ENCODE measurements at regions not wholly inside any gene's neighbourhood (a gene's known extent, or its start where the extent isn't known, plus 50 kb on each side); places are given as distances from the start of the nearest gene placed in this dataset.

DNA sequence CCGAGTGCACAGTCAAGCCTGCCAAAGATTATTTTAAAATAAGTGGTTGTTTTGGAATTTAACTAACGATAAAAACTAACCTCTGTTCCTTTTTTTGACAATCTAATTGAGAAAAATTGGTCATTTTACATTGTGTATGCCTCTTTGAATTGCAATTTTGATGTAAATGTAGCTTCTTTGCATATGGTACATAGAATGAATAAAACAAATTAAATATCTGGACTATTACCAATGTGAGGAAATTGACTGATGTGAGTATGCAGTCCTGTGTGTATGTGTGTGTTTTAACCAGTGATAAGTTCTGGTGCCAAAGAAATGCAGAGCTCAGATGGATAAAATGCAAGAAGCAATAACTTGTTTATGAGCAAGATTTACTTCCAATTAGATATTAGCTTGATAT lies 281.3 kb upstream of the ZP4 start:
- no peak for FAIRE-seq
- DNase-seq (ENCODE audit: insufficient read length, low spot score) = no peak

DNA sequence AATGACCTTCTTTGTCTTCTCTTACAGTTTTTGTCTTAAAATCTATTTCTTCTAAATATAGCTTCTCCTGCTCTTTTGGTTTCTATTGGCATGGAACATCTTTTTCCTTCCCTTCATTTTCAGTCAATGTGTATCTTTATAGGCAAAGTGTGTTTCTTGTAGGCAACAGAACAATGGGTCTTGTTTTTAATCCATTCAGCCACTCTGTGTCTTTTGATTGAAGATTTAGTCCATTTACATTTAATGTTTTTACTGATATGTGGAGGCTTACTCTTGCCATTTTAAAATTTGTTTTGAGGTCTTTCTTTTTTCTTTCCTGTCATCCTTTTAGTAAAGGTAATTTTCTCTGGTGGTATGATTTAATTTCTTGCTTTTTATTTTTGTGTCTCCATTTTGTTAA lies 271.2 kb upstream of the ZP4 start:
- DNase-seq (ENCODE audit: insufficient read length, low spot score) (no peak), FAIRE-seq (no peak)

DNA sequence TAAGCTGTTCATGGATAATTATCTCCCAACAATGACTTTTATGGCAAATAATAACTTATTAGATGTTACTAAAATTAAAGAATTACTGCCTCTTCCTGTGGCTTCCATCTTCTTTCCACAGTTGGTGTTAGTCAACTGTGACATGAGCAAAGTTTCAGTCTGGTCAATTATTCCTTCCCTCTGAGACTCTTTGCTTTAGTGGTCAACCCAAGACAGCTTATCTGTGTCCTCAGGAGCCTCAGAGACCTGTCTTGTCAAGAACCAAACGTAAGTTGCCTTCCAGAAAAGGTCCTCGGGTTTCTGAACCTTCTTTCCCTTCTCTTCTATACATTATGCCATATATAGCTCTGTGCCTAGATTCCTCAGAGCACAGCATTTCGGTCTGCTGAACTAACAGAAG lies 263.2 kb upstream of the ZP4 start:
- FAIRE-seq (no peak), DNase-seq (ENCODE audit: insufficient read length, low spot score) (no peak)

DNA sequence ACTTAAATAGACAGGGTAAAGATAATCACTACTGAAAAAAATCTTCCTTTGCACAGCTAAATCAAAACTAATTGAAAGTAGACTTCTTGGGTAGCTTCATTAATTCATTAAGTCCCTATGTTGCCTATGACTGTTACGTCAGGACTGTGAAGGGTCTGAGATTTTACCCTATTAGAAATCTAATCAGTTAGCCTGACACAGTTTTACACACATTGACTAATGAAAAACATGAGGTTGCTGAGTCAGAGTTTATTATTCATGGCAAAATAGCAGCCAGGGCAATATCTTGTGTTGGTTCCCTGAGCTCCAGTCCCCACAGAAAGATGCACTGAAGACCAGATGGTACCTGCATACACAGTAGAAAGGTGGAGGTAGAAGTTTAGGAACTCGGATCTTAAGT lies 262.5 kb upstream of the ZP4 start:
- FAIRE-seq (no peak), DNase-seq (ENCODE audit: insufficient read length, low spot score) (no peak)

DNA sequence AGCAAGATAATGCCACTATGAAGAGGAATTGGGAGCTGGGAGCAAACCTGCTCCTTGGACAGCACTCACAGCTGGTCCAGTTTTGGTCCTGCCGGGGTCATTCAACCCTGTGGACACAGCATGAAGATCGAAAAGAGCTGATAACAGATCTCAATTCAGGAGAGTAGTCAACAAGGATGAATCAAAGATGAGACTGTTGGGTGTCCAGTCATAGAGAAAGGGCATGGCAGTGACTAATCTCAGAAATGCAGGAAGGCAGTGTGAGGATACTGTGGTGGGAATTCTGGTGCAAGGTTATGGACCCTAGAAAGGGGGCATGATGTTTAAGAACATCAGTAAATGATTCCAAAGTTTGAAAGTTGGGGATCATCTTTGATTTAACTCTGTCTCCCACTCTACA lies 261.4 kb upstream of the ZP4 start:
- DNase-seq (ENCODE audit: insufficient read length, low spot score) (no peak), FAIRE-seq (no peak)

DNA sequence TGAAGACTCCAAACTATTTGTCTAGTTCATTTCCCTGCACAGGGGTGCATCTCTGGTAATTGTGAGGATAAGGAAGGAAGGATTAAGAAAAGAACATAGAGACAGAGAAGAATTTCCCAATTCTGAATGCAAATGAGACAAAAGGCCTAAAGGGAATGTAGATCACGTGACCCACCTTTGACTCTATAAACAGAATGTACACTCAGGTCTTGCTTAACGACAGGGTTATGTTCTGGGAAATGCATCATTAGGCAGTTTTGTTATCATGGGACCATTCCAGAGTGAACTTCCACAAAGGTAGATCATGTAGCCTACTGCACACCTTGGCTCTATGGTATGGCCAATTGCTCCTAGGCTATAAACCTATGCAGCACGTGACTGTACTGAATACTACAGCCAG lies 252.3 kb upstream of the ZP4 start:
- no peak for FAIRE-seq
- no peak for DNase-seq (ENCODE audit: insufficient read length, low spot score)

DNA sequence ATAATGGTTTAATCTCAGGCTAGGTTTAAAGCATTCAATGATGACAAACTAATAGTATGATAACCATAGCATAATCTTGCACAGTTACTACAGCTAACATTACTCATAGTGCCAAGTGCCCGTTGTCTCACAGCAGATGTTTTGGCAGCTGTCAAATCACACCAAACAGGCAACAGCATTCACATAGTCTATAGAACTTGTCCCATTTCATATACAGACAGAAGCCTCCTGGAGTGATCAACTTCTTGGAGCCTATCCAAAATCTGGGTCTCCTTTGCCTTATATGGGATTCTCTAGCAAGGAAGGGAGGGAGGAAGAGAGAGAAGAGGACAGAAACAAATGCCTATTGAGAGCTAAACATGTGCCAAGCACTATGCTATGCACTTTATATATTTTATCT lies 250.6 kb upstream of the ZP4 start:
- DNase-seq (ENCODE audit: insufficient read length, low spot score) (no peak), FAIRE-seq (no peak)

DNA sequence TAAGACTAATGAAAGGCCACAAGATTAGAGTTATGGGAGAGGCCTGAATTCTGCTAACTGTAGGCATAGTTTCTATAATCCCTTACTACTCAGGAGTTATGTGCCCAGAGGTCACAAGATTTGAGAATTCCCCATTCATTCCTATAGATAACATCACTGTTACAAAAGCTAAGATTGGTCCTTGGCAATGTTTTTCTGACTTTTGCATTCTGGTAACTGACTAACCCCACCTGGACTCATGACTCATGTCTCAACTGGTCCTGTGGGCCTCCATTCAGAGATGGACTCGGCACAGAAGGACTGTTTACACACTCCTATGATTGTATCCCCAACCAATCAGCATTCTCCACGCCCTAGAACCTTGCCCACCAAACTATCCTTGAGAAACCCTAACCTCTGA lies 249.0 kb upstream of the ZP4 start:
- DNase-seq (ENCODE audit: insufficient read length, low spot score) (no peak), FAIRE-seq (no peak)

DNA sequence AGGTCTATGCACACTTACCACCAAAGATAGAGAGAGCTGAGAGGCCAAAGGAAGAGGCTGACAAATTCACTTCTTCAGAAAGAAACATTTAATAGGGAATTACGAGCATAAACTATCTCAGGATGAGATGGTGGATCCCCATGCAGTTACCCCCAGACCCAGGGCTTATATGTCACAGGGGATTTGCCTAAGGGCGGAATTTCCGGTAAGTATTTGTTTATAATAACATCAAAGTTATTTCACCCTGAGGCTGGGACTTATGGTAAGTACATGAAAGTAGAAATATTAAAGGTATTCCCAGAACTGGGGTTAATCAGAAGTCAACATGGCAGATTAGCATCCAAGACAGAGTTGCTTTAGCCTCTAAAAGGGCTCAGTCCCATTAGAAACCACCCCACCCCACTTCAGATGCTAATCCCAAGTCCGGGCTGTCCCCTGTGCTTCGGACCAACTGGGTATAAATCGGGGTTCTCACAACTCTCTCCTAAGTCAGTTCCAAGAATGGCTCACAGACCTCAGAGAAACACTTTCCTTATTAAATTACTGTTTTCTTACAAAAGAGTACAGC lies 247.4 kb upstream of the ZP4 start:
- FAIRE-seq (no peak), DNase-seq (ENCODE audit: insufficient read length, low spot score) (no peak)

DNA sequence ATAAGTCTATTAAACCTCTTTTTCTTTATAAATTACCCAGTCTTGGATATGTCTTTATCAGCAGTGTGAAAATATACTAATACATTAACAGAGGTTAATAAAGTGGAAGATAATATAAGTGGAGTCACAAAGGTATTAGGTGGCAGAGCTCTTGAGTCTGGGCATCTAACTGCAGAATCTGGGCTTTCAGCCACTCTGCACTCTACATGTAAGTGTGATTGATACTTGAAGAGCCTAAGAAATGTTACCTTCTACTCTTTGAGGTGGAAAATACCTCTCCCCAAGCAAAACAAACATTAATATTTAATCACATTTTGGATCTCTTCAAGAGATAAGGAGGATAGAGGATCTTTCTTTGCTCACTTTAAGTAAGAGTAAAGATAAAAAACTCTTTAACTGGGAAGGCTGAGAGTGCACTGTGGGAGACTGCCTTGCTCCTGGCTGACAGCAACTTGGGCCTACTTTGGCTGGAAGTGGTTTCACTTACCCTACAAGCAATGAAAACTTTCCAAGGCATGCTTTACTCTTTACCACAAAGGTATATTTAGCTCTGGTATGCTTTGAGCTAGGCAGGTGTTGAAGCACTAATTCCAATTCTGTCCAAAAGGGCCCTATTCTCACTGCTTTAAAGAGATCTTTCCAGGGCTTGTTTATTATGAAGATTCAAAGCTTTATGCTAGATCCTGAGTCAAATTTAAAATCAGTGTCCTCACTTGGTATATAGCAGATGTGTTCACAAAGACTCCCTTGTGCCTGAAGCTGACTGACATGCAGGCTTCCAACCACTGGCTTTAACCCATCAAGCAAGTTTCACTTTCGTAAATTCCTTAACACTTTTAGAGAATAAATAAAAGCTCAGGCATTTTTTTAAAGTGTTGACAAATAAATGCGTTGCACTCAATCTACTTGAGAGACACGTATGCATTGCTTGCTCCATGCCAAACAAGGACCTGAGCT lies 245.3 kb upstream of the ZP4 start:
- DNase-seq (ENCODE audit: insufficient read length, low spot score) (no peak), FAIRE-seq (no peak)

DNA sequence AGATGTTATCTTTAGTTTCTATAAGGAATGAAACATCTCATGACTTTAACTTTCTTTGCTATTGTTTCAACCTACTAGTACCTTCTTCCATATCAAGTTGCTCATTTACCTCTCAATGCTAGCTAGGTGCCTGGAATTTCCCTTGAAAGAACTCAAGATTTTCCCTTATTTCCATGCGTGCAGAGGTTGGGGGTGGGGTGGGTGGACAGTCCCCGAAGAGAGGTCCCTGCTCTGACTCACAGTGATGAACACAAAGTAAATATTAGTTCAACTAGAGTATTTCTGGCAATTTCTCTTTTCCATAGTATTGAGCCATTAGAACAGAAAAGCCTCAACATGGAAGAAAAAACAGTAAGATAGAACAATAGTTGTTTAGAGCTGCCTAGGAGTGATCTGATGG lies 239.0 kb upstream of the ZP4 start:
- DNase-seq (ENCODE audit: insufficient read length, low spot score) (no peak), FAIRE-seq (no peak)

DNA sequence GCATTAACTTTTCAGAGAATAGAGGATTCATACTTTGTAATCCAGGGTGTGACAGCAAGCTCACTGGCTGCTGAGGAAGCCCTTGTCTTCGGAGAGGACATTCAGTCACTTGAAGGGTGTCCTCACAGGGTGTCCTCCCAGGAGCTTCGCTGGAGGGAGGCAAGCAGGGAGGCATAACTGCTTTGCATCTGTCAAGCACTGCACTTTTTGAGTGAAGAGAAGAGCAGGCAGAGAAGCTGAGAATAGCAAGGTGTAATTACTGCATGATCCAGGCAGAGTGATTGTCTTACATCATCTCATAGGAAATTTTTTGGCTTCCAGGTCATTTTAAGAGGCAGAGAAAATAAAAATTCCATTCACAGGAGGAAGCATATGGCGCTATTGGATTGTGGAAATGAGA lies 232.5 kb upstream of the ZP4 start:
- DNase-seq (ENCODE audit: insufficient read length, low spot score) (no peak), FAIRE-seq (no peak)

DNA sequence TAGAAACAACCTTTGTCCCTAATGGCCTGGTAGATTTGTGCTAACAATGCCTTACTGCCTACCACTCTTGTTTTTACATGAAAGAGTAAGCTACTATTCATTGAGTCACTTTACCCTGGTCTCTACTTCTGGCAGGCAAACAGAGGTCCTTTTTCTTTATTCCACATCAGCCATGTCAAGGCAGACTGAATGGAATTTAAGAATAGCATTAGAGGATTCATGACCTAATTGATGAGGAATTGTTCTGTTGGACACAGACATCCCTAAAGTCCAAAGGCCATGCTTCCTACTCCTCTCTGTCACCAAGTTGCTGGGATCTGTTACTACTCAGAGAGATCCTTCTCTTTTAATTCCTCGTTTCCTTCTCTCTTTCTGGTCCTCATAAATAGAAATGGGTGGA lies 229.1 kb upstream of the ZP4 start:
- FAIRE-seq (no peak), DNase-seq (ENCODE audit: insufficient read length, low spot score) (no peak)

DNA sequence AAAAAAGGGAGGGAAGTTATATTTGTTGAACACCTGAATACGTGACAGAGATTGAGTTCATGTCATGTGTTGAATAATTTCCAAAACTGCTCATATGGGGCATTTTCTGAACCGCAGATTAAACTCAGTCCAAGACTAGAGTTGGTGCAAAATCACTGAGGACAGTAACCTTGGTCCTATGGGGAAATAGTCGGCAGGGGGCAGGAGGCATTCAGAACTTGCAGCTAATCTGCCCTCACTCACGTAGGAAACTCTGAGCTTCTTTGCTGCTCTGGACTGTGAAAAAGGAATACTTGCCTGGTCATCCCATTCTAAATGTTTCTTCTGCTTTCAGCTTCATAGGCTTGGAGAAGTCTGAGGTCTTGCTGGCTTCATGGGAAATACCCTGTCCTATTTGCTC lies 228.3 kb upstream of the ZP4 start:
- no peak for FAIRE-seq
- DNase-seq (ENCODE audit: insufficient read length, low spot score) = no peak

DNA sequence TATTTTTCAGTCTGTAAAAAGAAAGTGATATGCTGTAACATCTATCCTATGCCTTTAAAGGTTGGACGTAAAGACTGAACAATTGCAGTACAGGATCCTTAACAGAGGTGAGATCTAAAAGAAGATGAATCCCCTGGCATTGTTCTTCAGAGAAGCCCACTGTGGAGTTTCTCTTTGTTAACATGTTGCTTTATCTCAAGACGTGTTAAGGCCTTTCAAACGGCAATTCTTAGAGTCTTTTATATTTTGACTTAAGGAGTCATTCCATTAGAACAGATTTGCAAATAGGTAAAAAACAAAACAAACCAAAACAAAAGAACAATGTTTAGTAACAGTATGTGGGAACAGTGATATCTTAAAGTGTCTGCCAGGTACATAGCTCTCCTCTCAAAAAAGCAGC lies 225.1 kb upstream of the ZP4 start:
- no peak for FAIRE-seq

DNA sequence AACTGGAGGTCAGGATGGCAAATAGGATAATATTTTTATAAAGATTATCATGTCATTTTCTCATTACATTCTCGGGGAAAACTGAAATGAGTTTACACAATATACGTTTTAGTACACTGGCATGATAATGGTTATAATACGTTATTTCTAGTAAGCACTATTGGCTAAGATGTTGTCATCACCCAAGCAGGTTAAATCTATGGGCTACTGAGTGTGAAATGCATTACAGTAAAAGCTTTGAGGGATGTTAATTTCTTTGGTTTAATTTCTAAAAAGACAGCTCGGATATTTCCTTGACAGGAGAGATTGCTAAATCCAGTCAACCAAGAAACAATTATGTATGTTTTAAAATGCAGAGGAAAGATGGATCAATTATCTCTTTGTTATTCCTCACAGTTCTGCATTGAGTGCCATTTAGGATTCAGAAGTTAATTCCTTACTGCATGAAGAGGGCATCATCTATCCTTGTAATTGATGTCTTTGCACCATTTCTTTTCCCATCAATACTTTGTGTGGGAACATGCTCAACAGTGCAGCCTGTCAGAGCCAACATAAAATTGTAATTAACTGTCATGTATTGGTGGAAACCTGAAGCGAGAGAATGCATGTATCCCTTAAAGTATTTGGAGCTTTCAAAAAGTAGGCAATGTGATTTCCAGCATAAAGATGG lies 222.4 kb upstream of the ZP4 start:
- FAIRE-seq (no peak), DNase-seq (ENCODE audit: insufficient read length, low spot score) (no peak)

More for the DNA sequence above, 225.1 kb upstream of the ZP4 start:
- DNase-seq (ENCODE audit: insufficient read length, low spot score) = no peak

DNA sequence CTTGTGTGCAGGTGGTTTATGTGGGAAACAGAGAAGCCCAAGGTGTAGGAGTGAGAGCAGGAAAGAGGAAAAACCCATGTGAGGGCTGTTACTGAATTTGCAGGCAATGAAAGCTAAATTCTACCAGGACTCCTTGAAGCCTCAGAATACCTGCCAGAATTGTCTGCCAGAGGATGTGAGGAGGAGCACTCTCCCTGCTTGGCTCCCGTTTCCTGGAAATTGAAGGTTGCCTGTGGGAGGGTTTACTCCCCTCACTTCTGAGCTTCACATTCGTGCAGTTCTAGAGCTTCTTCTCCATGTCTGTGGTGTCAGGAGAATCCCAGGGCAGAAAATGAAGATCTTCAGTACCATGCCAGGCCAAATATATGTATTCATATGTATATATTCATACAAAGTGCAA lies 220.8 kb upstream of the ZP4 start:
- FAIRE-seq (no peak), DNase-seq (ENCODE audit: insufficient read length, low spot score) (no peak)

DNA sequence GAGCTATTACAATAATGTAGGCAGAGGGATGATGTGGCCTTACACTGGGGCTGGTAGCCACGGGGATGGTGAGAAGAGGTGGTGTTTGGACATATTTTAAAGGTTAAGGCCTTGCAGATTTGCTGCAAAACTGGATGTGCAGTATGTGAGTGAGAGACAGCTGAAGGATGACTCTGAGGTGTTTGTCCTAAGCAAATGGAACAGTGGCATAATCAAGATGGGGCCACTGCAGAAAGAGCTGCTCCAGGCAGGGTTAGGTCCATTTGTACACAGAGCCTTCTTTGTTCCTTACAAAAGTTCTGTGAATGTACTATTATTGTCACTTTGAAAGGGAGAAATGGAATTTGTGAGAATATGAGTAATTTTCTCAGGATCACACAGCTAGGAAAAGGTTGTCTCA lies 220.4 kb upstream of the ZP4 start:
- no peak for DNase-seq (ENCODE audit: insufficient read length, low spot score)
- no peak for FAIRE-seq

DNA sequence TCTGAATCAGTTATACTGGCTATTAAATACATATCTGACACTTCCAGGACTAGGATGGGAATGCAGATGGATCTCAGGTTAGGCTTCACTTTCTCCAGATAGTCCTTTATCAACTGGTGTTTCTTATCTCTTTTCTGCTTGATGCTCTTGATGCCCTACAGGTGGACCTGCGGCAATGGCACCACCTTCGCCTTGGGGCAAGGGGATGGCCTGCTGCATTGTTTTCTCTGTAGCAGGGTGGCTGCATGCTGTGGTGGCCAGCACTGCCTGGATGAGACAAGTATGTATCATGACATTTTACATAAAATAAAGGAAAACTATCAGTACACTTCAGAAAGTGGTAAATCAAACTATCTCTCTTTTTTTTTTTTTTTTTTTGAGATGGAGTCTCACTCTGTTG lies 217.7 kb upstream of the ZP4 start:
- no peak for FAIRE-seq

DNA sequence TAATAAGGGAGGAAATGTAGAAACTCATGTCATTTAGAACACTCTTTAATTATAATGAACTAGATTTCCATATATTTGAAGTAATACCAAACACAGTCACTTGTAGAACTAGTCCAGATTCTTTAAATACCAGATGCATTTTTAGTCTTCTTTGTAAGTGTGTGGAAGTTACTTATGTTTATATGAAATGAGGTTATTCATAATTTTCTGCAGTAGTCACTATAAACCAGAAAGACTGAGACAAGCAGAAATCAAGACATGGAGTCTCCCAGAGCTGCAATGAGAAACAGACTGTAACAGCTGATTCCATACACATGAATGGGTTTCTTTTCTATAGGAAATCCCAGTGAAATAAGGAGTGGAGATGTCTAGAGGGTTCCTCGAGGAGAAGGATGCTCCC lies 216.6 kb upstream of the ZP4 start:
- DNase-seq (ENCODE audit: insufficient read length, low spot score) (no peak), FAIRE-seq (no peak)

More for the DNA sequence above, 217.7 kb upstream of the ZP4 start:
- DNase-seq (ENCODE audit: insufficient read length, low spot score) = no peak

DNA sequence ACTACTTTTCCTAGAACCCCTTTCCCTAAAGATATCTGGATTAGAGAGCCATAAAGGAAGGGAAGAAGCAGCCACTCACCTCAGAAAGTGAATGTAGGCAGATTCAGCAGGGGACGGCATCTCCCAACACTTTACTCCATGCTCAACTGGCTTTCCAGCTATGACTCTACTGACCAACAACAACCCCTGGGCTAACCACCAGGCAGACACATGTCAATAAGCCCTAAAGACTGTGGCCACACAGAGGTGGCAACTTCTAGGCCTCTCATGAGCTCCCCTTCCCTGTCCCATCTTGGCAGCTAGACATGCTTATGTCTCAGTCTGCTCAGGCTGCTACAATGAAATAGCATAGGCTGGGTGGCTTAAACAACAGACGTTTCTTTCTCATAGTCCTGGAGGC lies 214.0 kb upstream of the ZP4 start:
- no peak for DNase-seq (ENCODE audit: insufficient read length, low spot score)
- no peak for FAIRE-seq

DNA sequence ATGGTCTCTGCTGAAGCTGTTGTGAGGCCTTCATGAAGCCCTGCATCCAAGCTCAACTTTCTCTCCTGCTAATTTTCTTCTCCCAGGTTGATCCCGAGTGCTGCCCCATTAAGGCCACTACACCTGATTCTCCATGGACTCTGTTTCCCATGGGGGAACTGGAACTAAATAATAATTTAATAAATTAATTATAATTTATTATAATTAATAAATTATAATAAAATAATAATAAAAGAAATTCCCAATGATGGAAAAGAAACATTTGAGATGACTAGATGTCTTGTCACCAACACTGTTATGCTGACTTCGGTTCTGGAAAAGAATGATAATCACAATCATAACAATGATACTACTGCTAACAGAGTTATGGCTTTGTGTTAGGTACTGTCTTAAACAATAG lies 211.2 kb upstream of the ZP4 start:
- FAIRE-seq = no peak
- no peak for DNase-seq (ENCODE audit: insufficient read length, low spot score)
